ENCODE measurements at regions not wholly inside any gene's neighbourhood (a gene's known extent, or its start where the extent isn't known, plus 50 kb on each side); places are given as distances from the start of the nearest gene placed in this dataset.

DNA sequence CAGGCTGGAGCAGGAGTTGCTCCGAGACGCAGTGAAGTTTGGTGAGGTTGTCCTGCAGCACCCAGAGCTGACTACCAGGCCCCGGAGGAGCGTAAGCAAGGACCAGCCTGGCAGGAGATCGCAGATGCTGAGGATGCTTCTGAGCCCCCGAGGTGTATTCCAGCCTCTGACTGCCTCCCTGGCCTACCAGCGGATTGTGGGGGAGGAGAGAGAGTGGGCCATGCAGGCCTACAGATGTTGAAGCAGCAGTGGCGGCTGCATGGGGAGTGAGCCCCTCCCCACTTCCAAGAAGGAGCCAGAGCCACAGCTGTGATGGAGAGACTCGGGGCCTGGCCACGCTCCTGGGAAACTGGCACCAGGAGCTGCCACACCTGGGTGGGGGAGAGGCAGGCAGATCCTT, 302.5 kb upstream of the PROK2 start:
- H3K36me3 Mint-ChIP-seq (ENCODE audit: insufficient read depth in 1 of 3, low read depth in 3 of 3), result no peaks in the 10 kb centered on the region; a peak in 1 of 7 replicates
- Histone ChIP-seq H3K9ac (ENCODE audit: extremely low read depth, insufficient read length, low read length) (no peak overlapping the region), H3T11ph (ENCODE audit: low read length) (no peak overlapping the region), H3K56ac (ENCODE audit: insufficient read length, low read depth, low read length) (no peak overlapping the region), H4K5ac (ENCODE audit: insufficient read length, low read depth, low read length) (no peak overlapping the region), H3K4me2 (ENCODE audit: insufficient read depth, insufficient read length, low read length) (no peak overlapping the region), H2BK20ac (ENCODE audit: low read depth, low read length, poor library complexity, severe bottlenecking) (no peak overlapping the region), H2AK5ac (ENCODE audit: insufficient read length, low read length) (no peak overlapping the region), H2AFZ (ENCODE audit: low read length) (no peak overlapping the region), H2BK120ac (ENCODE audit: low read depth, low read length, poor library complexity, severe bottlenecking) (no peak overlapping the region), H4K8ac (replicated peaks; ENCODE audit: insufficient read length, low read depth, low read length) (no peak overlapping the region), H3K4ac (ENCODE audit: low read depth, low read length) (no peak overlapping the region), H4K20me1 (ENCODE audit: control insufficient read depth, insufficient read depth, insufficient read length) (no peaks in the 10 kb centered on the region), H3K23me2 (ENCODE audit: insufficient read length, low read depth, low read length, poor library complexity, severe bottlenecking) (no peaks in the 10 kb centered on the region), H3K79me2 (ENCODE audit: insufficient read depth, low read length) (no peaks in the 10 kb centered on the region), H3K27ac (ENCODE audit: insufficient read length, low read depth, low read length) (no peak overlapping the region), H4K91ac (ENCODE audit: insufficient read length, low read depth, low read length) (no peak overlapping the region), H3K9me3 (ENCODE audit: control insufficient read depth, low read depth, low read length) (no peaks in the 10 kb centered on the region), H3K18ac (ENCODE audit: insufficient read length, low read depth, low read length) (no peak overlapping the region), H3K23ac (ENCODE audit: insufficient read length, low read depth, low read length) (no peak overlapping the region), H3K79me1 (ENCODE audit: insufficient read depth, low read depth, low read length, poor library complexity, severe bottlenecking) (no peaks in the 10 kb centered on the region), H2BK15ac (ENCODE audit: low read depth, low read length) (no peak overlapping the region), H2BK12ac (ENCODE audit: insufficient read length, low read depth, low read length) (no peak overlapping the region), H3K27me3 (ENCODE audit: insufficient read depth, low read length) (no peaks in the 10 kb centered on the region), H2BK5ac (ENCODE audit: insufficient read length, low read length) (no peak overlapping the region), H3K14ac (ENCODE audit: insufficient read depth, low read length) (no peak overlapping the region; the same call in 1 of the 2 replicates), H3K4me1 (ENCODE audit: insufficient read depth, low read length) (0 out of 2 replicates have a peak, but pooled peaks cover under 1% of the 10 kb centered on the region)
- TF ChIP-seq, protein P1, sequence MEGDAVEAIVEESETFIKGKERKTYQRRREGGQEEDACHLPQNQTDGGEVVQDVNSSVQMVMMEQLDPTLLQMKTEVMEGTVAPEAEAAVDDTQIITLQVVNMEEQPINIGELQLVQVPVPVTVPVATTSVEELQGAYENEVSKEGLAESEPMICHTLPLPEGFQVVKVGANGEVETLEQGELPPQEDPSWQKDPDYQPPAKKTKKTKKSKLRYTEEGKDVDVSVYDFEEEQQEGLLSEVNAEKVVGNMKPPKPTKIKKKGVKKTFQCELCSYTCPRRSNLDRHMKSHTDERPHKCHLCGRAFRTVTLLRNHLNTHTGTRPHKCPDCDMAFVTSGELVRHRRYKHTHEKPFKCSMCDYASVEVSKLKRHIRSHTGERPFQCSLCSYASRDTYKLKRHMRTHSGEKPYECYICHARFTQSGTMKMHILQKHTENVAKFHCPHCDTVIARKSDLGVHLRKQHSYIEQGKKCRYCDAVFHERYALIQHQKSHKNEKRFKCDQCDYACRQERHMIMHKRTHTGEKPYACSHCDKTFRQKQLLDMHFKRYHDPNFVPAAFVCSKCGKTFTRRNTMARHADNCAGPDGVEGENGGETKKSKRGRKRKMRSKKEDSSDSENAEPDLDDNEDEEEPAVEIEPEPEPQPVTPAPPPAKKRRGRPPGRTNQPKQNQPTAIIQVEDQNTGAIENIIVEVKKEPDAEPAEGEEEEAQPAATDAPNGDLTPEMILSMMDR (conservative IDR thresholded peaks at IDR 0.05), result no peak
- no CpG with 5 or more reads among the region's 10 CpGs for WGBS (ENCODE audit: extremely low coverage, insufficient read length, low lambda C conversion rate)
- no peak overlapping the region; a peak in 1 of 7 replicates for H3K27ac Mint-ChIP-seq
- no peaks in the 10 kb centered on the region for H3K9me3 Mint-ChIP-seq
- H3K27me3 Mint-ChIP-seq (ENCODE audit: low read depth), result no peaks in the 10 kb centered on the region; the same call in 1 of the 2 replicates
- peaks cover 11 to 12% of the 10 kb centered on the region in 2 experiments for H3K4me1 Mint-ChIP-seq
- H3K4me3 Mint-ChIP-seq, result no peak overlapping the region
- no peak for DNase-seq

Data from H9 (cell line).